Endothelial cell of umbilical vein (primary cell): ENCODE measurements at regions not wholly inside any gene's neighbourhood (a gene's known extent, or its start where the extent isn't known, plus 50 kb on each side); places are given as distances from the start of the nearest gene placed in this dataset.

Experiments used
- BruUV-seq: library from RNA; stranded (reverse); fragments of 400-500 nt; replicated peaks from 2 replicates; lab custom pipeline; 2021; lab: Mats Ljungman, UMichigan
- CTCF ChIA-PET: fragments of 300-600, 350-600 bp; sonication (Branson Sonifier 250); formaldehyde crosslinking; loops from one replicate; lab custom pipeline; 2021; ENCODE audit warnings: antibody characterized with exemption, inconsistent platforms; lab: Charles Lee
- POLR2A ChIA-PET: fragments of 300-600, 350-600 bp; sonication (Branson Sonifier 250); formaldehyde crosslinking; loops from one replicate; lab custom pipeline; 2021; ENCODE audit warnings: antibody characterized with exemption, inconsistent platforms; lab: Charles Lee
- DNase-seq: peaks from one replicate; pipeline ENCODE4 v3.0.0-alpha.2; 2011; ENCODE audit warnings: low read depth, low spot score
- FAIRE-seq: peaks from 2 replicates; lab custom pipeline; 2011; peaks lifted over from hg19 to GRCh38; lab: Jason Lieb, UNC
- H2AFZ ChIP-seq: 2 replicates; pipeline ENCODE4 v1.6.0; 2012; ENCODE audit warnings: low read depth, low read length, control low read depth, inconsistent platforms
- H3K27ac ChIP-seq: 2 replicates; pipeline ENCODE4 v1.5.1; 2011; ENCODE audit warnings: low read depth, mild to moderate bottlenecking, control low read depth, low read length, moderate library complexity; ENCODE audit not compliant: insufficient read depth
- H3K27me3 ChIP-seq, 2 experiments: 2 replicates each; pipeline versions ENCODE4 v1.6.0 to v1.6.1; 2011; ENCODE audit warnings: low read length in 2 of 2, mixed read lengths in 1 of 2; ENCODE audit not compliant: control insufficient read depth in 2 of 2, insufficient read depth in 2 of 2
- H3K36me3 ChIP-seq, 2 experiments: 2 replicates in 1 of 2; 3 replicates in 1 of 2; pipeline ENCODE4 v1.5.1; 2011; ENCODE audit warnings: low read length in 2 of 2, mild to moderate bottlenecking in 1 of 2, moderate library complexity in 1 of 2; ENCODE audit not compliant: control insufficient read depth in 2 of 2, insufficient read depth in 2 of 2; ENCODE audit errors: extremely low read depth in 1 of 2
- H3K4me1 ChIP-seq: 3 replicates; pipeline ENCODE4 v1.5.1; 2011; ENCODE audit warnings: mild to moderate bottlenecking, low read length; ENCODE audit not compliant: control insufficient read depth, insufficient read depth; ENCODE audit errors: extremely low read depth
- H3K4me2 ChIP-seq: 2 replicates; pipeline ENCODE4 v1.6.1; 2011; ENCODE audit warnings: low read length, control low read depth, mixed read lengths; ENCODE audit not compliant: insufficient read depth
- H3K4me3 ChIP-seq, 3 experiments: fragments of 200-600 bp in 1 of 3; sonication (generic), shearing (Covaris generic) in 1 of 3; replicated peaks in 1 of 3; 2 replicates each; pipeline ENCODE4 v1.5.1; 2011 to 2016; ENCODE audit warnings: control low read depth in 3 of 3, low read length in 3 of 3, mild to moderate bottlenecking in 2 of 3, inconsistent platforms in 1 of 3, low read depth in 1 of 3, moderate library complexity in 1 of 3; ENCODE audit not compliant: insufficient read depth in 1 of 3
- H3K79me2 ChIP-seq: 2 replicates; pipeline ENCODE4 v1.6.0; 2012; ENCODE audit warnings: low read length, inconsistent platforms; ENCODE audit not compliant: control insufficient read depth, insufficient read depth
- H3K9ac ChIP-seq: replicated peaks from 2 replicates; pipeline ENCODE3; 2011; ENCODE audit warnings: low read length, control low read depth; ENCODE audit not compliant: insufficient read depth; ENCODE audit errors: extremely low read depth
- H3K9me1 ChIP-seq: replicated peaks from 3 replicates; pipeline ENCODE4 v1.6.0; 2011; ENCODE audit warnings: mild to moderate bottlenecking, low read length; ENCODE audit not compliant: control insufficient read depth, insufficient read depth; ENCODE audit errors: extremely low read depth
- H3K9me3 ChIP-seq: replicated peaks from 2 replicates; pipeline ENCODE4 v1.5.1; 2012; ENCODE audit warnings: low read length, inconsistent platforms; ENCODE audit not compliant: control insufficient read depth, insufficient read depth
- H4K20me1 ChIP-seq: replicated peaks from 2 replicates; pipeline ENCODE3; 2011; ENCODE audit warnings: mild to moderate bottlenecking, low read length; ENCODE audit not compliant: control insufficient read depth, insufficient read depth; ENCODE audit errors: extremely low read depth
- CTCF ChIP-seq, 2 donors: IDR thresholded peaks; 1 replicate in 1 of 2; 2 replicates in 1 of 2; pipeline ENCODE4 v1.5.1; 2011; ENCODE audit warnings: low read length in 2 of 2, mild to moderate bottlenecking in 2 of 2, moderate library complexity in 2 of 2, control low read depth in 1 of 2, inconsistent platforms in 1 of 2, low read depth in 1 of 2; ENCODE audit not compliant: insufficient read depth in 1 of 2; ENCODE audit errors: extremely low read depth in 1 of 2
- EZH2 ChIP-seq: IDR thresholded peaks from 2 replicates; pipeline ENCODE4 v1.6.1; 2012; ENCODE audit warnings: borderline replicate concordance, low read depth, mild to moderate bottlenecking, moderate library complexity, low read length, inconsistent platforms; ENCODE audit not compliant: severe bottlenecking
- FOS ChIP-seq: IDR thresholded peaks from 2 replicates; pipeline ENCODE4 v1.6.1; 2011; ENCODE audit warnings: mild to moderate bottlenecking, low read length, moderate library complexity, borderline replicate concordance; ENCODE audit not compliant: insufficient read depth
- GATA2 ChIP-seq: IDR thresholded peaks from 2 replicates; pipeline ENCODE4 v1.7.0; 2011; ENCODE audit warnings: low read depth, mild to moderate bottlenecking, moderate library complexity, mixed read lengths, low read length; ENCODE audit not compliant: insufficient read length, insufficient read depth
- JUN ChIP-seq: IDR thresholded peaks from 2 replicates; pipeline ENCODE4 v1.6.1; 2011; ENCODE audit warnings: borderline replicate concordance, low read depth; ENCODE audit not compliant: insufficient read length, insufficient read depth
- MAX ChIP-seq: IDR thresholded peaks from 2 replicates; pipeline ENCODE4 v1.6.1; 2011; ENCODE audit not compliant: insufficient read depth, insufficient read length
- MYC ChIP-seq: IDR thresholded peaks from one replicate; pipeline ENCODE4 v1.6.1; 2011; ENCODE audit warnings: mild to moderate bottlenecking, low read depth, low read length
- POLR2A ChIP-seq: IDR thresholded peaks from 2 replicates; pipeline ENCODE4 v1.6.1; 2012; ENCODE audit warnings: low read depth, mild to moderate bottlenecking, control low read depth, low read length
- POLR2AphosphoS5 ChIP-seq: IDR thresholded peaks from 2 replicates; pipeline ENCODE4 v1.6.1; 2012; ENCODE audit warnings: low read depth, mild to moderate bottlenecking, control low read depth, low read length, moderate library complexity; ENCODE audit not compliant: insufficient read depth
- dilution Hi-C: fragments of 300-500 bp; cut with MboI; formaldehyde crosslinking; loops from one replicate; pipeline ENCODE4 v1.15.0; 2019; ENCODE audit warnings: low sequenced_read_pairs; ENCODE audit not compliant: extremely low pct_ligation_motif_present
- intact Hi-C: fragments of 100-400 bp; cut with micrococcal nuclease; formaldehyde crosslinking; loops from one replicate; pipeline ENCODE4 v1.10.0; 2022

GRCh38 chr17:73994946-73995345, 208.5 kb upstream of the RPL38 start:
- no peak overlapping the region for H3K4me3 ChIP-seq
- H3K27me3 ChIP-seq: no peaks in the 10 kb centered on the region
- H3K9me3 ChIP-seq: no peaks in the 10 kb centered on the region
- BruUV-seq: no TSS peak
- no peaks in the 10 kb centered on the region for H3K9me1 ChIP-seq
- H4K20me1 ChIP-seq: no peaks in the 10 kb centered on the region
- no peak overlapping the region for H3K4me2 ChIP-seq
- intact Hi-C loops (no loop called here), dilution Hi-C loops (no loop called here)
- FAIRE-seq (no peak), DNase-seq (no peak)
- CTCF ChIA-PET: no interaction called here
- no peak for TF ChIP-seq CTCF (IDR thresholded peaks at IDR 0.05; ENCODE audit: extremely low read depth in 1 of 2, insufficient read depth in 1 of 2, low read depth in 1 of 2, low read length in 2 of 2)
- TF ChIP-seq FOS: no peak
- TF ChIP-seq GATA2: no peak
- no peak for TF ChIP-seq POLR2AphosphoS5
- TF ChIP-seq EZH2: no peak
- TF ChIP-seq JUN: no peak
- TF ChIP-seq POLR2A: no peak
- no peak for TF ChIP-seq MAX
- no peak for TF ChIP-seq MYC
- H3K36me3 ChIP-seq: no peaks in the 10 kb centered on the region
- no peaks in the 10 kb centered on the region for H3K4me1 ChIP-seq
- no peak overlapping the region for H3K27ac ChIP-seq
- no peaks in the 10 kb centered on the region for H3K79me2 ChIP-seq
- POLR2A ChIA-PET: no interaction called here
- H2AFZ ChIP-seq: no peak overlapping the region
- H3K9ac ChIP-seq: no peak overlapping the region
